Hepatic stellate cell (primary cell): ENCODE measurements at regions not wholly inside any gene's neighbourhood (a gene's known extent, or its start where the extent isn't known, plus 50 kb on each side); places are given as distances from the start of the nearest gene placed in this dataset.

Source experiments
- DNase-seq: peaks from one replicate; pipeline ENCODE4 v3.0.0; 2011; ENCODE audit warnings: low spot score

DNA sequence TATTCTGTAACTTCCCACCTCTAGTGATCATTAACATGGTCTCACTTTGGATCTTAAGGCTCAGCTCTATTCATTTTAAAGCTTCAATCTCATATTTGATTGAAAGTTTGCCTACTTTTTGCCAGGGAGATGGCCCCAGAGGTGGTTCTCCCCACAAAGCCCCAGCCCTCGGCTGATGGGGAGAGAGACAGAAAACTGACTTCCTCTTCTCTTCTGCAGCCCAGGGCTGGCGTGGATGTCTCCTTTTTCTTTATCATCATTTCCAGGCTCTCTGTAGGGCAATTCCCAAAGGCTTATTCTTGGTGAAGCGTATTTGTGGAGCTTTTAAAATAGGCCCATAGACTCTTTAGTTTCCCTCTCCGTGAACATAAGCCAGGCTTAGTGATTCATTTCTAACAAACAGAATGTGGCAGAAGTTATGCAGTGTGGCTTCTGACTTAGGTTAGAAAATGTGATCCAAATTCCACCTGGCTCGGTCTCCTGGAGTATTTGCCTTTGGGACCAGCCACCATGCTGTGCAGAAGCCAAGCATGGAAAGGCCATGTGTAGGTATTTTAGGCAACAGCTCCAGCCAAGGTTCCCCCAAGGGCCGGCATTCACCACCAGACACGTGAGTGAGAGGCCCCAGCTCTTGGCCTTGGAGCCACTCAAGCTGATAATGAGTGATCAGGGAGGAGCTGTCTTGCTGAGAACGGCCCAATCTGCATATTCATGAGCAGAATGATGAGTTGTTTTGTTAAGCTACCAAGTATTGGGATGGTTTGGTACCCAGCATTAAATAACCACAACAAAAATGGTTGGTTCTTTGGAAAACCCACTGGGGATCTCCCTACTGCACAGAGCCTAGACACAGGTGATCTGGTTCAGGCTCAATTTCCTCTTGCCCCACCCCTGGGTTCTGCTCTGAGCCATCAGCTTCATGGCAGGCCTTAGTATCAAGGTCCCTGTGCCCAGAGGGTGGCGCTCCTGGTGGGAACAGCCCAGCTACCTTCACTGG is 353.2 kb upstream of the PROK2 start:
- no peak for DNase-seq

DNA sequence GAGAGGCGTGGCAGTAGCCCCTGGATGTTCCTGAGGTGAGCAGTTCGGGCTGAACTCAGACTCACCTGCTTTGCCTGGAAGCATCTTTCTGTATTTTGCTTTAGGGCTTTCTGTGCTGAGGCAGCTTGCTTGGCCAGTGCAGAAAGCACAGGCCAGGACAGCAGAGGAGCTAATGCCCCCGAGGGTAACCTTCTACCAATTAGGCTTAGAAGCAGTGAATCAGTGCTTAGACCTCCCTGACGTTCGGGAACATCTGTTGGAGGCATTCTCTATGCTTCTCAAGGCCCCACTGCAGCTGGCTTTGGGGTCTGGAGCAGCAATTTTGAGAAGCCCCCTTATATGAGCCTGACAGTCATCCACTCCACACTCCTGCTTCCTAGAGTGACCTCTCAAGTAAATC is 350.7 kb upstream of the PROK2 start:
- DNase-seq: no peak

DNA sequence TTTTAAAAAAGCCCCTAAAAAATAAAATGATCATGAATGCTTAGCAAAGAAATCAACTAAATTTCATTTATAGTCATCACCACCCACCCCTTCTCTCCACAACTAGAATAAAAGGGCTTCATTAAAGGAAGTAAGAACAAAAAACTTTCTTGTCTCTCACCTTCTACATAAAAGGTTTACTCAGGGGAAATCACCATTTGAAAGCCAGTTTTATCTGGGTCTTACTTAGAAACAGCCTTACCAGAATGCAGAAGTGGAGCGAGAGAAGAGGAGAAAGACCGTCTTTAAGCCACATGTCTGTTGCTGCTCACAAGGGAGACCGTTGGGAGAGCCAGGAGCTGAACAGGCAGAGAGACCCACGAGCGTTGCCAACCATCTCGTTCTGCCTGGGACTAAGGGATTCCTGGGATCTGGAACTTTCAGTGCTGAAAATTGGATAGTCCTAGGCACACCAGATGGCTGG is 350.1 kb upstream of the PROK2 start:
- DNase-seq: no peak

DNA sequence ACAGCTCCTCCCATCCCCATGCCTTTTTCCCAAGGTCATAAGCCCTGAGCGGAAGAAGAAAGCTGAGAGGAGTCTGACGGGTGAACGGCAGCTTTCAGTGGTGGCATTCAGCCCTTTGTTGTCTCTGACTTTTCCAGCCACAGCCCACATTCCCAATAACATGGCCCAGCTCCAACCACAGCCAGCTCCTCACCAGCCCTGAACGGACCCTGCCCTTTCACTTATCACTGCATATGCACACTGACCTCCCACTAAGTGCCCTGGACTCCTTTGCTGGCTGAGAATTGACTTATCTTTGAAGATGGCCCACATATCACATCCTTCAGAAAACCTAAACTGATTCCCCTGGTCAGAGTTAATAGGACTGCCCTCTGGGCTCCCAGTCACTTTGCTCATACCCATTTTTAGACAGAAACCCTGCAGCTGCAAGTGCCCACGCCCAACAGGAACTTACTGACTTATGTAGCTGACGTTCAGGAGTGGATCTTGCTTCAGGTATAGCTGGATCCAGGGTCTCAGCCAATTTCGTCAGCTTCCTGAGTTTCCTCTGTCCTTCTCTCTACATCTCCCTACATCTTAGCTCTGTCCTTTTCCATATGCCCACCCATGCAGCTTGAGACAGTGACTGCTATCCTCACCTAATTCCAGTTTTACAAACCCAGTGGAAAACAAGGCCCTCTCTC is 348.5 kb upstream of the PROK2 start:
- no peak for DNase-seq

DNA sequence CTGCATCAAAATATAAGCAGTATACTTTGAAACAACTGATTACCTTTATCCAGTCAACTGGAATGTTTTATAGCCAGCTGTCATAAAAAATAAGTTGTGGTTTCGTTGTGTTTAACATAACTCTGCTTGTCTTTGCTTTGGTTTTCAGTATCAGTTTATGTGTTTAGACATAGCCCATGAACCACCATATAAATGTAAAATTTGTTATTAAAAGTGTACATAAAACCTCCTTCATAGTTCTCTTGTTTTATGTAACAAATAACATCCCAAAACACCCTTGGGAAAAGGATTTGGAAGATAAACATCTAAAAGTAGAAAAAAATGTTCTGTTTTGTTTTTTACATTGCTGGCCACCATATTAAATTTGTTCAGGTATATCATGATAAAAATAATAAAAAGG is 347.0 kb upstream of the PROK2 start:
- DNase-seq: no peak

DNA sequence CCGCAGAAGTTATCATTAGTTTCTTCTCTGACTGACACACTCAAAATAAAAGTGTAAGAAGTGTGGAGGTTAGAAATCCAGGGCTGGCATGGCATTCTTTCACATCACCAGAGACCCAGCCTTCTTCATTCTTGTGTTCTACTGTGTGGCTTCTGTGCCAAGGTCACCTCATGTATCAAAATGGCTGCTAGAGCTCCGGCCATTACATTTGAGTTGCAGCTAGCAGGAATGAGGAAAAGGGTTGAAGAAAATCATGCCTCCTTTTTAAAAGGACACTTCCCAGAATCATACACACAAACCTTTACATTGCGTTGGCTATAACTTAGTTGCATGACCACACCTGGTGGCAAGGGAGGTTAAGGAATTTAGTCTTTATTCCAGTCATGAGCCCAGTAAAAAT is 345.6 kb upstream of the PROK2 start:
- no peak for DNase-seq

DNA sequence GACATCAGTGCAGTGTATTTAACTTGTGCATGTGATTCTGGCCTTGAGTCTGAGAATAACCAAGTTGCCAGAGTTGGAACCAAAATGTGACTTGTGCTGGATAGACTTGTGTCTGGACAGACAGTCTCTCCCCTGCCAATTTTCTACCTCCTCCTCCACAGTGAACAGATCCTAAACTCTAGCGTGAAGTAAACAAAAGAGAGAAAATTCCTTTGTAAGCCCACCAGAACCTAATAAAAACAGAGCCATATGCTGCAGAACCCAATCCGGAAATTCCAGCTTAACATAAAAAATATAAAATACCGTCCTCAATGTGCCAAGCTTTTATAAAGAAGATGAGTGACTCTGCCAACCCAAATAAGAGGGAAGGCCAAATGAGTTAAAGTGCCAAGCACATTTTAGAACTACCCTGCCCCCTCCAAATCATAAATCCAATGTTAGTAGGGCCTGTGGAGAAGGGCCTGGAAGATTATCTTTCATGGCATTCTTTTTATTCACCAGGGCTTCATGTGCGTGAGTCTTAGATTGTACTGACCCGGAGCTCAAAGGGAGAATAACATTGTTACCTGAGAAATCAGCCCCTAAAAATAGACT is 344.6 kb upstream of the PROK2 start:
- no peak for DNase-seq

DNA sequence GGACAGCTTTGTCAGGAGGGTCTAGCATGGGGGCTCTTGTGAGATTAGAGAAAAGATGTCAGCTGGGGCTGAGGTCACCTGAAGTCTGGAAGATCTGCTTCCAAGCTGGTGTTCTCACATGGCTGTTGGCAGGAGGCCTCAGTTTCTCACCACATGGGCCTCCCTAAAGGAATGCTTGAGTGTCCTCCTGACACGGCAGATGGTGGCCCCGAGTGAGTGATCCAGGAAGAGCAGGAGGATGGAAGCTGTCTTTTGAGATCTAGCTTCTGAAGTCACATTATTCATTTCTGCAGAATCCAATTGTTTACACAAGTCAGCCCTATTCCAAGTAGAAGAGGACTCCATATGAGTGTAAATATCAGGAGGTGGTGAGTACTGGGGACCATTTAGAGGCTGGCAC is 344.0 kb upstream of the PROK2 start:
- no peak for DNase-seq

DNA sequence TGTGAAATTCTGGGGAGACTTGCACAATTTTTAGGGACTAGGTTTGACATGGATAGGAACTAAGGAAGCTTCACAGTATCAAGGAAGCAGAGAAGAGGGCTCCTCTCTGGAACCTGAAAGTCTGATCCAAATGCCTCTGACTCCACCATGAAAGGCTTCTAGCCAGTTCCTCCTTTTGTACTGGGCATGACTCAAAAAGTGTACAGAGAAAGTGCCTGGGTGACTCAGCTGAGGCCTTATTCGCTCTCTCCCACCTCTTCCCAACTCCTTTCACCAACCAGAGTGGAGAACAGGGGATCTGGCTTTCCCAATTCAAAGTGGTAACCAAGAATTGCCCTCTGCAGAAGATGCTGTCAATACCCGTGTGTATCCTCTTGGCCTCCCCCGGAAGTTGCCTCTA is 342.9 kb upstream of the PROK2 start:
- DNase-seq: no peak

DNA sequence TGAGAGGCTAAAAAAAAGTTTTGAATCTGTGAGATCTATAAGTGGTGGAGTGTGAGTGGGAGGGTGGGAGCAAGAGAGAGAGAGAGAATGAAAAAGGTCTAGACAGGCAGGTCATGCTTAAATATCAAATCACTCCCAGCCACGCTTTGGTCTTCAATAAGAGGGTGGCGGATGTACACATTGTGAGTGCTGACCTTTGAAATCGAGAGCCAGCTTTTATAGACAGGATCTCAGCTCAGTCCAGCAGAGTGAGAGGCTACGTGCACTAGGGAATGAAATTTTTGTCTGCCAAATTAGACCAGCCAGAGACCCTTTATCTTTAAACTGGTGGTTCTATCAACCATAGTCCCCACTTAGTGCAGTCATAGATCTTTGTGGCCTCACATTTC is 342.3 kb upstream of the PROK2 start:
- DNase-seq: no peak

DNA sequence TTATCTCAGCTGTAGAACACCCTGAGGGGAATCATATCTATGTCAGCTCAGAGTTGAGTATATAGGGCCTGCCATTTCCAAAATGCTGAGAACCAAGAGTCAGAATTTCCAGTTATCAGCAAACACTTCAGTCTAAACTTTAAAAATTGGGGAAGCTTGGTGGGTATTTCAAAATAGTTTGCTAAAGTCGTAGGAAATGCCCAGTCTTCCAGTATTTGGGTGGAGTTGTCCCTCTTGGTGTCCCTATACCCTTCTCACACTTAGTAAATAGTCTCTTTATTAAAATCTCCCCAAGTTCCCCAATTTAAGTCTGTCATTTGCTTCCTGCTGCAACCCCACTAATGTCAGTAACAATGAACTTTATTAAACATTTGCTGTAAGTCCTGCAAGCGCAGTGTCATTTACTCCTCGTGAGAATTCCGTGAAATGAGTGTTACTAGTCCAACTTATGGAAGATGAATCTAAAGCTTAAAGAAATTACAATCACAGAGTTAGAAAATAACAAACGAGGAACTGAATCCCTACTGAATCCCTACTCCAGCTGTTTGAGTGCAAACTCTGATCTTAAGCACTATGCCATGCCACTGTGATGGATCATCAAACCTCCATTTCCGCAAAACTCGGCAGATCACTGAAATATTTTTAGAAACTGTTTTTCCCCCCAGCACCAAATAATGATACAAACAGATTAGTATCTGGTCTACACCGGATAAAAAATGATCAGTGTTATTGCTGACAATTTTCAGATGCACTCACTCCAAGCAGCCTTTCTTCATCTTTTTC is 341.7 kb upstream of the PROK2 start:
- DNase-seq: no peak

DNA sequence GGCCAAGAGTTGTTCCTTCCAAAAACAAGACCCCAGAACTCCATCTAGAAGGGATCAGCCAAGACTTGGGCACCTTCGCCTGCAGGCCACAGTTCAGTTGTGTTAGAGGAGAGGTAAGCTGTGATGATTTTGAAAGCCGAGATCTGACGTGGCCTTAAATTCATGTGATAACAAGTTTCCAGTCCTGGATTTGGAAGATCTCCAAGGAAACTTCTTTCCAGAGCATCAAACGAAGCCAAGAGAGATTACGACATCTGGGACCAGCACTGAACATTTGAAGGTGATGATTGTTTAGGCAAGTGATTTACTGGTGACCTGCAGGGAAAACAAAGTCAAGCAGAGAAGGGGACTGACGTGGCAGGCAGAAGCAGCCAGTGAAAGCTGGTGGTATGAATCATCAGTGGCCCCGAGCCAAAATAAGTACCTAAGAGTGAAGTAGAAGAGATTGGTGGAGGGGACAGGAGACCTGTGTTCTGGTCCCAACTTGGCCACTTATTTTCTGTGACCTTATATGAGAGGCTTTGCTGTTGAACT is 339.0 kb upstream of the PROK2 start:
- no peak for DNase-seq

DNA sequence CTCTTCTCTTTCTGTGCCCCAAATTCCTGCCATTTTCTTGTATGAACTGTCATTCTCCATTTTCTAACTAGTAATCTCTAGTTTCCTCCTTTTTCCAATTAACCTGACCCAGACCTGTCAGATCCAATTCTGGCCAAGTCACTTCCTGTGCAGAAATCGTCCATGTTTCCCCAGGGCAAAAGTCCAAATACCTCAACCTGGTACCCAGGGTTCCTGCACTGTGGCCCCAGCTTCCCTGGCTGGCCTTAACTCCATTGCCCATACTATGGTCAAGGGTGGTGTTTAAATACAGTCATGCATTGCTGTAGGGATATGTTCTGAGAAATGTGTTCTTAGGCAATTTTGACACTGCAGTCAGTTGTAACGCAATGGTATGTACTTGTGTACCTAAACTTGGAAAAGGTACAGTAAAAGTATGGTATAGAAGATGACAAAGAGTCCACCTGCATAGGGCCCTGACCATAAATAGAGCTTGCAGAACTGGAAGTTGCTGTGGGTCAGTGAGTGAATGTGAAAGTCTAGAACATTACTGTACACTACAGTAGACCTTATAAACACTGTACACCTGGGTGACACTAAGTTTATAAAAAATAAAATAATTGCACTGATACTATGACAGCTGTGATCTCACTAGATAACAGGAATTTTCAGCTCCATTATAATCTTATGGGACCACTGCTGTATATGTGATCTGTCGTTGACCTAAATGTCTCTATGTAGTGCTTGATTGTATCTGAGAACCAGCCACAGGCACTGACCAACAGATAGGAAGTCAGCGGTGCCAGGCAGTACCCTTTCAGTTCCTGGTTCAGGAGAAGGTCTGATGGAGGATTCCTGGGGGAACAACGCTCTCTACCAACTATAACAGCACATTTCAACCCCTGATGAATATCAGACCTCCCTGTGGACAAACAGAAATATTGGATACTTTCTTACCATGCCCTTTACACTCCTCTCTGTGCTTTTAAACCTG is 336.1 kb upstream of the PROK2 start:
- no peak for DNase-seq

DNA sequence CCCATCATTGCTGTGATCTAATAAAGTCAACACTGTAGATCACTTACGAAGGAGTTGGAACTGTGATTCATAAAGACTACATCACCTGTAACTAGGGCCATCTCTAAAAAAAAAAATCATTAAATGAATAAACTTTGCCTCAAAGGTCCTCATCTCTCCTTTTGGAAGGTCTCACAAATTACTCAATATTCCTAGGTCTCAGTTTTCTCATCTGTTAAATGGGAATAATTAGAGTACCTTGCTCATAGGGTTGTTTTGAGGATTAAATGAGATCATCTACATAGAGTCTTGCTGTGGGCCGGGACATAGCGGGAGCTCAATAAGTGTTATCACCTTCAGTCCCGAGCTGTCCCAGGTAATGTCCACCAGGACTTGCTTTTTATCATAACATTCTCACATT is 335.1 kb upstream of the PROK2 start:
- no peak for DNase-seq

DNA sequence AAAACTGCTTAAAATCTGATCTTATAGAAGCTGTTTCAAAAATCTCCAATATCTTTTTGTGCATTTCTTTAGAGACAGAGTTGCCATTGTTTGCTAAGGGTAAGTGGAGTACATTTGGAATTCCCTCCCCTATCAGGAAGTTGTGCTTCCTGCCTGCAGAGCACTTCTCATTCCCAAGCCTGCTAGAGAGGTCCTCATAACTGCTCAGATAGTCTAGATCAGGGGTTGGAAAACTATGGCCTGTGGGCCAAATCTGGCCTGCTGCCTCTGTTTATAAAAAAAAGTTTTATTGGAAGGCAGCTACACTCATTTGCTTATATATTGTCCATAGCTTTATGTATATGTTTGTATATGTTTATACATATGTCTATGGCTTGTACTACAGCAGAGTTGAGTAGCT is 333.7 kb upstream of the PROK2 start:
- DNase-seq: no peak

DNA sequence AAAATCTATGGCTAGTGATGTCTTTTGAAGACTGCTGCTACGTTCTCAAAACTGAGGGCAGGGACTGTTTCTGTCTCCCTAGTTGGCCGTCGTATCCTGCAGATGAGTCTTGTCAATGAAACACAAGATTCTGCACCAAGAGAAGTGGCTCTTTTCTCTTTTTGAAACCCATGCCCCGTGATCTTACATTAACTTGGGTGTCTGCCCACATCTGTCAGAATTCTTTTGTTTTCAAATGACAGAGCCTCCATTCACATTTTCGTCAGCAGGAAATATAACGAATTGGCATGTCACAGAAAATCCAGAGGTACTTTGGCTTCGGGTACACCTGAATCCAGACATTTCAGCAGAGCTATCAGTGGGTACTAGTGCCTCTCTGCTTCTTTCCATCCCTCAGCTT is 331.3 kb upstream of the PROK2 start:
- no peak for DNase-seq

DNA sequence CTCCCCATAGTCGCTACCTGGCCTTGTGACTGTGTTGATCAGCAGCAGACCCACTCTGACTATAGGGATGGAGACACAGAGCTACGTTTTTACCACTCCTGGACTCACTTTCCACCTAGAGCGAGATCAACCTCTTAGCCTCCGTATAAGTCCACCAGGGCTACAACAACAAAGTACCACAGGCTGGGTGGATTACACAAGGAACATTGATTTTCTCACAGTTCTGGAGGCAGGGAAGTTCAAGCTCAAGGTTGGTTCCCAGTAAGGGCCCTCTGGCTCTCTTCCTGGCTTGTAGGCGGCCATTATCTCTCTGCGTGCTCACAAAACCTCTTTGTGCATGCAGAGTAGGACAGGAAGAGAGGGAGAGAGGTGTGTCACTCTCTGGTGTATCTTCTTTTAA is 330.4 kb upstream of the PROK2 start:
- no peak for DNase-seq

DNA sequence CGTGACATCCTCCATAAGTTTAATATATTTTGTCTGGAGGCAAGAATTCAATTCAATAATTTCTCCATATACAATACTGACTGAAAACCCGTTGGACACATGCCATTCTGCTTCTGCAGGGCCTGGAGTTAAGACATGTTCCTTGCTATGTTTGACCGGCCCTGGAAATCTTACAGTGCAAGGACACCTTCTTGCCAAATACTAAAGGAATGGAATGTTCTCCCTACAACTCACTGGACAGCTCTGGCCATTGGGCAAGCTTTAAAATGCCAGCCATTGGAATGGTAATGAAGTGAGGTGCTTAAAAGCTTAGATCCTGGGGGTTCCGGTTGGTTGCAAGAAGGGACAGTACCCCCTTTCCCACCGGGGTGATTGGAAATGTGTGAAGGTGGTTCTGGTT is 329.8 kb upstream of the PROK2 start:
- no peak for DNase-seq

DNA sequence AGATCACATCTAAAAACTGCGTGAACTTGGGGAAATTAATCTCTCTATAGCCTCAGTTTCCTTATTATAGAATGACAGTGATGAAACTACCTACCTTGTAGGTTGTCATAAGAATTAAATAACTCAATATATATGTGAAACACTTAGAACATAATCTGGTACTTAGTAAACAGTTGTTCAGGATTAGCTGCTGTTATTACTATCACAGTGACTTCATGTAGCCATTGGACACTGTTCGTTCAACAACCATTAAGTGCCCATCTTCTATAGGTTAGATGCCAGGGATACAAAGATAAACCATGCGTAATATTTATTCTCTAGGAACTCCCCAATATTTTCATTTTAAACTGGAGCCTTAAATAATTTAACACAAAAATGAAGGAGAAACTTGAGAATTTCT is 329.0 kb upstream of the PROK2 start:
- no peak for DNase-seq

DNA sequence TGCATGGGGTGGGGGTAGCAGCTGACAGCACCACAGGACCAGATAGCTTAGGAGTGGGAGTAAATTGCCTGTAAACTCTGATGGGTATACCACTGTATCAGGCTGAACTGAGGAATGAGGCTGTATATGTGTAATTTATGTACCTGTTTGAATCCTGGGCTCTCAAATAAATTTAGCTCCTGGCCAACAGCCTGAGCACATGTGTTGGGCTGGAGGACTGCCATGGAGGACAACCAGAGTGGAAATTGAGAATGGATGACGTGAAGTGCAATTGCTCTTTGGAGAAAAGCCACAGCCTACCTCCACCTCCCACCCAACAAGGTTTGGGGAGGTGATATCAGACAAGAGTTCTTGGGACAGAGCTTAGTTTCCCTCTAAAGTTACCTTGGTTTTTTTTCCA is 328.6 kb upstream of the PROK2 start:
- DNase-seq: no peak

DNA sequence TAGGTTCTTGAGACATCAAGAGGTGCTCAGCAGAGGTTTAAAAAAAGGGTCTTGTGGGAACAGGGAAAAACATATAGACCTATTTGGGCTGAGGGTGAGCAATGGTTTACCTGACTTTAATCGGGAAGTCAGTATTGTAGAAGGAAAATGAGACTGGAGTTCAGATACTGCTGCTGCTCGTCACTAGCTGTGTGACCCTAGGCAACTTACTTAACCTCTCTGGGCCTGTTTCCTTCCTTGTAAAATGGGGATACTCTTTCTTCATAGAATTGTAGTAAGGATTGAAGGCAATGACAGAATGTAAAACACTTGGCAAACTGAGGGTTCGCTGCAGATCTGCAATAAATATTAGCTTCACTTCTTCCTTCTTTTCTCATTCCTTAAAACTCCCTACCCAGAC is 327.5 kb upstream of the PROK2 start:
- no peak for DNase-seq
